ENCODE measurements at regions not wholly inside any gene's neighbourhood (a gene's known extent, or its start where the extent isn't known, plus 50 kb on each side); places are given as distances from the start of the nearest gene placed in this dataset.

GRCh38 chr1:170856455-170856854 lies 78.9 kb upstream of the MROH9 start:
- no peak for DNase-seq (ENCODE audit: low read depth)
- TF ChIP-seq CTCF (conservative IDR thresholded peaks at IDR 0.05; ENCODE audit: low read depth, low read length) = no peak
- H3K4me3 ChIP-seq (ENCODE audit: low read length) = no peak overlapping the region

- no peak for TF ChIP-seq CTCF (conservative IDR thresholded peaks at IDR 0.05; ENCODE audit: low read depth, low read length)
- no peak overlapping the region for H3K4me3 ChIP-seq (ENCODE audit: low read length)
- no peak for DNase-seq (ENCODE audit: low read depth)
Measured at GRCh38 chr1:170857955-170858354, 77.4 kb upstream of the MROH9 start.

GRCh38 chr1:170863621-170864020 lies 71.7 kb upstream of the MROH9 start:
- TF ChIP-seq CTCF (conservative IDR thresholded peaks at IDR 0.05; ENCODE audit: low read depth, low read length) = no peak
- DNase-seq (ENCODE audit: low read depth) = no peak

GRCh38 chr1:170864238-170864637 lies 71.1 kb upstream of the MROH9 start:
- no peak overlapping the region for H3K4me3 ChIP-seq (ENCODE audit: low read length)
- no peak for DNase-seq (ENCODE audit: low read depth)
- no peak for TF ChIP-seq CTCF (conservative IDR thresholded peaks at IDR 0.05; ENCODE audit: low read depth, low read length)

More at GRCh38 chr1:170863621-170864020, 71.7 kb upstream of the MROH9 start:
- no peak overlapping the region for H3K4me3 ChIP-seq (ENCODE audit: low read length)

- no peak overlapping the region for H3K4me3 ChIP-seq (ENCODE audit: low read length)
- TF ChIP-seq CTCF (conservative IDR thresholded peaks at IDR 0.05; ENCODE audit: low read depth, low read length) = no peak
- no peak for DNase-seq (ENCODE audit: low read depth)
Measured at GRCh38 chr1:170864876-170865538, 70.3 kb upstream of the MROH9 start.

- TF ChIP-seq CTCF (conservative IDR thresholded peaks at IDR 0.05; ENCODE audit: low read depth, low read length) = no peak
- no peak for DNase-seq (ENCODE audit: low read depth)
Measured at GRCh38 chr1:170866646-170867045, 68.7 kb upstream of the MROH9 start.

GRCh38 chr1:170871868-170872267 lies 63.5 kb upstream of the MROH9 start:
- DNase-seq (ENCODE audit: low read depth) = no peak
- TF ChIP-seq CTCF (conservative IDR thresholded peaks at IDR 0.05; ENCODE audit: low read depth, low read length) = no peak
- no peak overlapping the region for H3K4me3 ChIP-seq (ENCODE audit: low read length)

More at GRCh38 chr1:170866646-170867045, 68.7 kb upstream of the MROH9 start:
- no peak overlapping the region for H3K4me3 ChIP-seq (ENCODE audit: low read length)

Measured in retinal pigment epithelial cell (primary cell).